ENCODE measurements at regions not wholly inside any gene's neighbourhood (a gene's known extent, or its start where the extent isn't known, plus 50 kb on each side); places are given as distances from the start of the nearest gene placed in this dataset.
"Not testable (repeated sequence)": the region's sequence is repeated elsewhere in the genome, so short reads cannot be mapped to it uniquely, and the experiment has no call there.

- no peak overlapping the region for H3K4me3 ChIP-seq (ENCODE audit: low read depth, low read length)
- DNase-seq (ENCODE audit: low read depth): no peak
- TF ChIP-seq POLR2A (IDR thresholded peaks at IDR 0.05; ENCODE audit: extremely low read depth, insufficient read length) (no peak), CTCF (IDR thresholded peaks at IDR 0.05; ENCODE audit: low read depth, low read length) (no peak), MAX (IDR thresholded peaks at IDR 0.05; ENCODE audit: low read depth, low read length) (no peak), MYC (IDR thresholded peaks at IDR 0.05; ENCODE audit: low read depth, low read length) (no peak)
Measured at GRCh38 chr2:236483102-236483501, 86.5 kb upstream of the ACKR3 start.

GRCh38 chr2:236485519-236485918, 84.1 kb upstream of the ACKR3 start:
- TF ChIP-seq CTCF (IDR thresholded peaks at IDR 0.05; ENCODE audit: low read depth, low read length) (no peak), POLR2A (IDR thresholded peaks at IDR 0.05; ENCODE audit: extremely low read depth, insufficient read length) (no peak), MYC (IDR thresholded peaks at IDR 0.05; ENCODE audit: low read depth, low read length) (no peak), MAX (IDR thresholded peaks at IDR 0.05; ENCODE audit: low read depth, low read length) (no peak)
- H3K4me3 ChIP-seq (ENCODE audit: low read depth, low read length): no peak overlapping the region
- no peak for DNase-seq (ENCODE audit: low read depth)

GRCh38 chr2:236489083-236489482, 80.5 kb upstream of the ACKR3 start:
- DNase-seq (ENCODE audit: low read depth); H3K4me3 ChIP-seq (ENCODE audit: low read depth, low read length): not testable (repeated sequence)

- H3K4me3 ChIP-seq (ENCODE audit: low read depth, low read length): no peak overlapping the region
- no peak for DNase-seq (ENCODE audit: low read depth)
- TF ChIP-seq CTCF (IDR thresholded peaks at IDR 0.05; ENCODE audit: low read depth, low read length) (no peak), MYC (IDR thresholded peaks at IDR 0.05; ENCODE audit: low read depth, low read length) (no peak), POLR2A (IDR thresholded peaks at IDR 0.05; ENCODE audit: extremely low read depth, insufficient read length) (no peak), MAX (IDR thresholded peaks at IDR 0.05; ENCODE audit: low read depth, low read length) (no peak)
Measured at GRCh38 chr2:236489895-236490404, 79.7 kb upstream of the ACKR3 start.

GRCh38 chr2:236496340-236496739, 73.3 kb upstream of the ACKR3 start:
- TF ChIP-seq POLR2A (IDR thresholded peaks at IDR 0.05; ENCODE audit: extremely low read depth, insufficient read length): no peak
- TF ChIP-seq MAX (IDR thresholded peaks at IDR 0.05; ENCODE audit: low read depth, low read length): no peak
- no peak for TF ChIP-seq MYC (IDR thresholded peaks at IDR 0.05; ENCODE audit: low read depth, low read length)
- DNase-seq (ENCODE audit: low read depth): no peak
- H3K4me3 ChIP-seq (ENCODE audit: low read depth, low read length): no peak overlapping the region

- H3K4me3 ChIP-seq (ENCODE audit: low read depth, low read length): no peak overlapping the region
- TF ChIP-seq MAX (IDR thresholded peaks at IDR 0.05; ENCODE audit: low read depth, low read length) (no peak), CTCF (IDR thresholded peaks at IDR 0.05; ENCODE audit: low read depth, low read length) (no peak), MYC (IDR thresholded peaks at IDR 0.05; ENCODE audit: low read depth, low read length) (no peak), POLR2A (IDR thresholded peaks at IDR 0.05; ENCODE audit: extremely low read depth, insufficient read length) (no peak)
- no peak for DNase-seq (ENCODE audit: low read depth)
Measured at GRCh38 chr2:236498369-236498768, 71.3 kb upstream of the ACKR3 start.

All from NB4 (cell line).